HG02588 (cell line): ENCODE measurements at regions not wholly inside any gene's neighbourhood (a gene's known extent, or its start where the extent isn't known, plus 50 kb on each side); places are given as distances from the start of the nearest gene placed in this dataset.
"Not testable (repeated sequence)": the region's sequence is repeated elsewhere in the genome, so short reads cannot be mapped to it uniquely, and the experiment has no call there.

Experiments
- ATAC-seq: cut with Tn5 transposase; IDR thresholded peaks from one replicate; pipeline ENCODE4 v1.9.1; 2021; ENCODE audit warnings: mild to moderate bottlenecking, moderate library complexity; ENCODE audit not compliant: unreplicated experiment

DNA sequence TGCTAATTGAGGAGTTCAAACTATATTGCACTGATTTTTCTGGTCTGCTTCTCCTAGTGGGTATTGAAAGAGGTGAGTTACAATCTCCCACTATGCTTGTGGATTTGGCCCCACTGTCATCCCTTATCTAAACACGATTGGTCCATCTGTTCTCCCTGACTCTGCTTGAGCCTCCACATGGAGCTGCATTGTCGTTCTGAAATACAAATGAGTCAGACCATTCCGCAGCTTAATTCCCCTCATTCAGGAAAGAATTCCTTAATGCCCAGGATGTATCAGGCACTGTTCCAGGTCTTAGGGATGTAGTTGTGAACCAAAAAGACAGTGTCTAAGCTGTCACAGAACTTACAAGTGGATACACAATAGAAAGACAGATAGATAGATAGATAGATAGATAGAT lies 461.9 kb downstream of the QKI start:
- no peak for ATAC-seq

DNA sequence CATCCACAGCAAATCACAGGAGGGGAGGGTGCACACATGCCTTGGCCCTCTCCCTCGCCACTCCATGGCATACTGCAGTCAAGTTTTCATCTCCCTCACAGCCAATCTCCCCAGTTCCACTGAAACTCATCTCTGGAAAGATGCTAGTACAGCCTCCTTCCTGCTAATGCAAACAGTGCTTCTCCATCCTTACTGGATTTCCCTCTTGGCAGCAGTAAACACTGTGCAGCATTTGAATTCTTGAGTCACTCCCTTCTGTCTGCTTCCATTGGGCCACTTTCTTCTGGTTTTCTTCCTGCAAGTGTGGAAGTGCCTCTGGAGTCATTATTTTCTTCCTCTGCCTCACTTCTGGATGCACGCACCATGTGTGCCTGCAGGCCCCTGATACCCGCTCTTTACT lies 460.3 kb downstream of the QKI start:
- ATAC-seq = no peak

DNA sequence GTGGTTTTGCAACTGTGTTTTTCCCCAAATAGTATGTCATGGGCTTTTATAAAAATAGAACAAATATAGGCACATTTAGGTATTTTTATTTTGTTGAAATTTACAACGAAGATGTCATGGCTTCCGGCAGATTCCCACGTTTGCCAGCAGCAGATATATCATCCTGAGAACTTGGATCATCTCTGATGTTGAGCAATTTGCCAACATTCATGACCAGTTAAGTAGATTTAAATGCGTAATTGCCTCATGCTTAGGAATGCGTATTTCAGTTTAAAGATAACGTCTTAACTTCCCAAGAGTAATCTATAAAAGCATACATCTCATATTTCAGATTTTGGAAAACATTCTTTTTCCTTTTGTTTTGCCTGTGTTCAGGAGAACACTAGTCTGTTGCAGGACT lies 457.8 kb downstream of the QKI start:
- ATAC-seq = no peak

DNA sequence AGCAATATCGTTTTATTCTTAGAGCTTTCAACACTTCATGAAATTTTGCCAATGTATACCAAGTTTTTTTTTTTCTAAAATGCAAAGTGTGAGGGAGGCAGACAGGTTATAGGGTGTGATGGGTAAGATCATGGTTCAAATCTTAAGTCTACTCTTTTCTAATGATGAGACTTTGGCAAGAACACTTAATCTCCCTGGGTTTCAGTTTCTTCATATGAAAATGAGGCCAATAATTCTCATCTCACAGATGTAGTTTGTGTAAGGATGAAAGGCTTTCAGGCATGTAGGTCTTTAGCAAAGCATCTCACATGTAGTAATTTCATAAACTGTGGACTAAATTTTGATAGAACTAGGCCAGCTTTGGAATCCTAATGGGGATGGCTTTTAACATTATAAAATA lies 457.1 kb downstream of the QKI start:
- no peak for ATAC-seq

DNA sequence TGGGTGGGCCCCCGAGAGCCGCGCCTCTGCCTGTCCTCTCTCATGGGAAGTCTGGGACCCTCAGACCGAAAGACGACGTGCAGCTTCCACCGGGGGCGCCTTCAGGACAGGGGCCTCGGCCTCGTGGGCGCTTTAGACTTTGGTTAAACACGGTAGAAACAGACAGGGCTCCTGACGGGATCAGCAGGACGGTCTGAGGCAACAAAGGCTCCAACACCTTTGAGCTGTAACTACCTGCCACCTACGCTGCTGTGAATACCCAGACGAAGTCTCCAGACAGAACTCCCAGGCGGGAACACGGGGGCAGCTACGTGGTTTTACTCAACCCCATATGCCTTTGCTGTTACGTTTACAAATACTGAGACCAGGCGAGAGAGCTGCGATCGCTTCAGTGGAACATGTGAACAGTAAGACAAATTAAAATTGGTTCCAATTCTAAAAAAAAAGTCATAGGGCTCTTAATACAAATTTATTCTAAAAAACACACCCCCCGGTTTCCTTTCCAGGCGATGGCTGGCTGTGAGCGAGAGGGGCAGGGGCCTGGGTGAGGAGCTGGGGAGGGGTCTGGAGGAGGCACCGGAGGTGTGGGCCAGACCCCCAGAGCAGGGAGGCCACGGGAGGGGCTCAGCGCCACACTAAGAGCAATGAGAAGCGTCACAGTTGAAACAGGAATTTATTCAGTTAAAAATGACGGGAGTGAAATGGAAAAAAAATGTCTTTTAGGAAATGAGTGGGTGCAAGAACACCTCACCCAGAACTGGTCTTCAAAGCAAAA lies 453.2 kb downstream of the QKI start:
- no peak for ATAC-seq

DNA sequence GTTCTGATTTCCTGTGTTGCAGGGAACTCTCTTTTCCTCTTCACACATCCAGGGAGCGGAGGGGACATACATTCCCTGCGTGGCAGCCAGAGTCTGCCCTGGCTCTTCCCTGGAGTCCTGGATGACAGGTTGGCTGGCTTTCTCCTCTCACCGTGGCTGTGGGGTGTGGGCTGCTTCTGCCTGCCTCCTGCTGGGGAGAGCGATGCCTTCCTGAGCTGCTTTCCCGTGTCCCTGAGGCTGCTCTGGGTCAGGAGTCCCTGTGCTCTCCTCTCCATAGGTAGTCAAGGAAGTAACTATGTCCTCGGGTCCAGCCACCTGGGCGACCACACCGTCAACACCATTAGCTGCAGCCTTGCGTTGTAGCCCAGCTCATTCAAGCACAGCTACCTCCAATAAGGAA lies 451.7 kb downstream of the QKI start:
- ATAC-seq = no peak

DNA sequence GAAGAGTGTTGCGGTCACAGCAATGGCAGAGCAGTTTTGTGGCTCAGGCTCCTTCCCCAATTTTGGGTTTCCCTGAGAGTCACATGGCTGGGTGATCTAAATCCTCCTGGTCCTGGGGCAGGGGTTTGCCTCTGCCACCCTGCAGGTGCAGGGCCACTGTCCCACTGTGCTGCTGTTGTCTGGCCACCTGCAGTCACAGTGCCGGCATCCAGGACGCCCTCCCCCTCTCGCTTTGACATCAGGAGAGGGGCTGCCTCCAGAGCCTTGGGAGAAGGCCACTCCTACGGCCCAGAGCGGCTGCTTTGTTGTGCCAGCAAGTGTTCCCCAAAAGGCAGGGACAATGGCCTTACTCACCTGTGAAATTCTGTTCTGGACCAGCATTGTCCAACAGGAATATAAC lies 449.0 kb downstream of the QKI start:
- no peak for ATAC-seq

DNA sequence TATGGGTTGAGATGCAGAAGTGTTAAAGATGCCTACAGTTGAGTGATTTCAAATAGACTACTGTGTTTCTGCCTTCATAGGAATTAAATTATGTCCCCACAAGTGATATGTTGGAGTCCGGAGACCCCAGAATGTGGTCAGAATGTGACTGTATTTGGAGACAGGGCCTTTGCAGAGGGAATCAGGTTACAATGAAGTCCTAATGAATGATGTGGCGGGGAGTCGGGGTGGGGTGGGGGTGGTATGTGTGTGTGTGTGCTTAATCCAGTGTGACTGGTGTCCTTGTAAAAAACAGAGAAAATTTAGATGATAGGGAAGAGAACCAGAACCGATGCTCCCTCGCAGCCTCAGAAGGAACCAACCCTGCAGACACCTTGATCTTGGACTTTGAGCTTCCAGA lies 448.2 kb downstream of the QKI start:
- no peak for ATAC-seq

DNA sequence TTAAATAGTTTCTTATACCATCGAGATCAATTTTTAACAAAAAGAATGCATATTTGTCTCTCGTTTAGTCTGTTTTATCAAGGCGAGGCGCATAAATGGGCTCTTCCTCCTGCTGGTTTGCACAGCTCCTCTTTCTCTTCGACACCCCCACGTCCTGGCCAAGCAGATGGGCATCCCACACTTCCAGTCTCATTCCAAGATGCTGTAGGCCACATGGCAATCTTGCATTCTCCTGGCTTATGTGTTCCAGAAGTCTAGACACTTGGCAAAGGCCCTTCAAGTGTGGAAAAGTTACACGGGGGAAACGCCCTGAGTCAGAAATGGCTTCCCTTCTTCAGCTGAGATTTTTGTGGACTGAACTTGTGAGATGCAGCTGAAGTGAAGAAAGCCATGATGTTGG lies 447.1 kb downstream of the QKI start:
- no peak for ATAC-seq

DNA sequence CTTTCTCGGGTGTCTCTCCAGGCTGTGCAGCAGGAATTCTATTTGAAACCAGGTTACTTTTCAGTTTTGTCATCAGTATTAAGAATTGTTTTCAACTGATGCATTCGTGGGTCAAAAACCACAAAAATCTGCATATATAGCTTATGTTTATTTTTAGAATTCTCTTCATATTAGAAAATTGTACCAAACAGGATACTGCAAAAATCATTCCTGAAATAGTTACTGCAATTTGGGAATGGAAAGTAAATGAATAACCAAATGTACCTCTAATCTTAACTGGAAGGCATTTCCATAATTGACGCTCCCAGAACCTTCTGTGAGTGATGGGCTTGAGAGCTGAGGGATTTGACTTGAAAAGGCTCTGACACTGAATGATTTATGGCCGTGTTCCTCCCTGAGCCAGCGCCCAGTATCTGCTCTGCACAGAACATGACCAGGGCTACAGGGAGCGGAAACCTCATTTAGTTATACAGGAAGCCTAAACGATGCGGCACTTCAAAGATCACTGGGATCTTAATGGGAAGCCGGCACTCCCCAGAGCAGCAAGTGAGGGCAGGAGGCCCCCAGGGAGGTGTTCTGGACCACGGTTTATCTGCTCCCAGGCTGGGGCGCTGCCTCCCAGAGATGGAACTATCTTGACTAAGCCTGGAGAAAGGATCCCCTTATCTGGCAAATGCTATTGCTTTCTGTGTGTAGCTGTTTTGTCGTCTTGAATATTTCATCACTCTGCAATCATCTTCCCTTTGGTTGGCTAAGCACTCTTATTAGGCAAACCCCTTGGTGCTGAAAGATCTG lies 446.0 kb downstream of the QKI start:
- ATAC-seq = no peak

DNA sequence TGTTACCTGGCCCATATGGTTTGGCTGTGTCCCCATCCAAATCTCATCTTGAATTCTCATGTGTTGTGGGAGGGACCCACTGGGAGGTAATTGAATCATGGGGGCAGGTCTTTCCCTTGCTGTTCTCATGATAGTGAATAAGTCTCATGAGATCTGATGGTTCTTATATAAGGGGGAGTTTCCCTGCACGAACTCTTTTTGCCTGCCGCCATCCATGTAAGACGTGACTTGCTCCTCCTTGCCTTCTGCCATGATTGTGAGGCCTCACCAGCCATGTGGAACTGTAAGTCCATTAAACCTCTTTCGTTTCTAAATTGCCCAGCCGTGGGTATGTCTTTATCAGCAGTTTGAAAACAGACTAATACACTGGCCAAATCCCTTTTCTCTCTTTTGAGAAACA lies 444.4 kb downstream of the QKI start:
- not testable (repeated sequence) for ATAC-seq

DNA sequence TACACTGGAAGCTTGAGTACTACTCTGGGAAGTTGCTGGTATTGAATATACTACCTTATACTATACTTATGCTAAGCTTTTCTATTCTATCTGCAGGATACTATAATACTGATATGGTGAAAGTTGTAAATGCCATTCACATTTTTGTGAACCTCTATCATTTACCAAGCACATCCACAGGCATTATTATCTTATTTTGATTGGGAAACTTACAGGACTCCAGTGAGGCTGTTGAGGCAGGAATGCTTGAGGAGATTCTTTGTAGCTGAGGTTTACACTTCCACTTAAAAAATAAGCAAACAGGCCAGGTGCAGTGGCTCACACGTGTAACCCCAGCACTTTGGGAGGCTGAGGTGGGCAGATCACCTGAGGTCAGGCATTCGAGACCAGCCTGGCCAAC lies 442.9 kb downstream of the QKI start:
- ATAC-seq = no peak

DNA sequence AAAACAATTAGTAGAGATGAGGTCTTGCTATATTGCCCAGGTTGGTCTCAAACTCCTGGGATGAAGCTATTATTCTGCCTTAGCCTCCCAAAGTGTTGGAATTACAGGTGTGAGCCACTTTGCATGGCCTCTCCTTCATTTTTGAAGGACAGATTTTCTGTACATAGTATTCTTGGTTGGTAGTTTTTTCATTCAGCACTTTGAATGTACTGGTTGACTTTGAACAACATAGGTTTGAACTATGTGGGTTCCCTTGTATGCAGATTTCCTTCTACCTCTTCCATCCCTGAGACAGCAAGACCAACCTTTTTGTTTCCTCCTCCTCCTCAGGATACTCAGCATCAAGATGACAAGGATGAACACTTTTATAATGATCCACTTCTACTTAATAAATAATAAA lies 436.4 kb downstream of the QKI start:
- ATAC-seq = no peak

DNA sequence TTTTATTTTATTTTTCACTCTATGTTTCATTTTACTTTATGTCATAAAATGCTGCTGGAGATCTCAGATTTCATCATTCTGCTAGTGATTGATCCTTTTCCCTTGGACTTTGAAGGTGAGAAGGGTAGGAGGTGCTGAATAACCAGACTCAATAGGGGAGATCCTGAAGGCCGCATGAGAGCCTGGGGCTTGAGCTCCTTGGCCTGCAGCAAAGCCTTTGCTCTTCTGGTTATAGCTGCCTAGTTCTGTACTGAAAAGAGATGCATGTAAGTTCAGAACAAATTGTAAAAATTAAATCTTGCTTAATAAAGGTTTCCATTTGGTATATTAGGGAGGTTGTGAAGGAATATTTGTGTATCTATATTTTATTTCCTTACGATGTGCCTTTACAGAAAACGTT lies 430.2 kb downstream of the QKI start:
- ATAC-seq = no peak

DNA sequence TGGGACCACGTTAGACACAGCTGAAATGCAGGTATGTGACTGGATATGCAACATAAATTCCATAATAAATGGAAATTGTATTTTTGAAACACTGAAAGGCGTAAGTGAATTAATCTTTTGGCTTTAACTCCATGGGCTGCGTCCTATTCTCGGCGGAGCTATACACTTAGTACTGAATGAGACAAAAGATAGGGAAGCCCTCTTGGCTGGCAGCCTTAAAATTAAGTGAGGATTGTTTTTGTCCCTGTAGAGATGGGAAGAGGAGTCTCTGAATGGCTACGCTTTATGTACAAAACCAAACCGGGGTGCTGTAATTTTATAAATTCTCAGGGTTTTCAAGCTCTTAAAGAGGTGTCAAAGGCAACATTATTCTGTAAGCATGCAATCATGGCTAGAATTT lies 429.8 kb downstream of the QKI start:
- no peak for ATAC-seq

DNA sequence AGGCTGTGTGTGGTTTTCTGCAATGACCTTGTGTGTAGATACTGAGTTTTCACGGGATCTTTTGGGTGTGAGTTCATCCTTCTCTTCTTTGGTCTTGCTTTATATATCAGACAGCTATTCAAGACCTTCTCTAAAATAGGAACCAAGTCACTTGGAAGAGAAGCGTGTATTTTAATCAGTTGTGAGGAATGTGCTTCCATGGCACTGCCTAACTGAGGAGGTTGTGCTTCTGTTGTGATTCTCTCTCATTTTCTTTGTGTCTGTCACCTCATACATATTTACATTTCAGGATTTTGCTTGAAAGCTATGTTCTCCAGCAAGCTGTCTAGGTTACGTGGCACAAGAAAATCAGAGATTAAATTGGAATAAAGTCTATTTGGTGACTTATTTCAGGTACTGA lies 428.7 kb downstream of the QKI start:
- ATAC-seq = no peak

DNA sequence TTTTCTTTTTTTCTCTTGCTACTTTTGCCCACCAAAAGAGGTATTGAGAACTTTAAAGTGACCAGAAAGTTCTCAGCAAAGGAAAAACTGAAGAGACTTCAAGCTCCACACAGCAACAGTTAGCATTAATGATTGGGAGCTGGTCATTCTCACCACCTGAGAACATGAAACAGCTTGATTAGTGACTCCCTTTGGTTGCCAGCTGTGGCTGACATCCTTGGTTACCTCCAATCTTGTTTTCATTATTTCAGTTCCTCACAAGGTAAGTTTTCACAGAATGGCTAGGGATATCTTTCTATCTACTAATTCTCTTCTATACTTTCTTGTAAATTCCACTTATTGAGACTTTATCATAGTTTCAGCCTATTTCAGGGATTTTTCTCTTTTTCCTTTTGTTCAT lies 427.9 kb downstream of the QKI start:
- ATAC-seq = no peak

DNA sequence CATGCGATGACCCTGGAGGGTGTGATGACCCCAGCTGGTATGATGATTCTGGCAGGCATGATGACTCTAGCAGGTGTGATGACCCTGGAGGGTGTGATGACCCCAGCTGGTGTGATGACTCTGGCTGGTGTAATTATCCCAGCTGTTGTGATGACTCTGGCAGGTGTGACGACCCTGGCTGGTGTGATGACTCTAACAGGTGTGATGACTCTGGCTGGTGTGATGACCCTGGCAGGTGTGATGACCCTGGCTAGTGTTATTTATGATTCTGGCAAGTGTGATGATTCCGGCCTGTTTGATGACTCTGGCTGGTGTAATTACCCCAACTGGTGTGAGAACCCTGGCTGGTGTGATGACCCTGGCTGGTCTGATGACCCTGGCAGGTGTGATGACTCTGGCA lies 427.2 kb downstream of the QKI start:
- ATAC-seq = no peak

DNA sequence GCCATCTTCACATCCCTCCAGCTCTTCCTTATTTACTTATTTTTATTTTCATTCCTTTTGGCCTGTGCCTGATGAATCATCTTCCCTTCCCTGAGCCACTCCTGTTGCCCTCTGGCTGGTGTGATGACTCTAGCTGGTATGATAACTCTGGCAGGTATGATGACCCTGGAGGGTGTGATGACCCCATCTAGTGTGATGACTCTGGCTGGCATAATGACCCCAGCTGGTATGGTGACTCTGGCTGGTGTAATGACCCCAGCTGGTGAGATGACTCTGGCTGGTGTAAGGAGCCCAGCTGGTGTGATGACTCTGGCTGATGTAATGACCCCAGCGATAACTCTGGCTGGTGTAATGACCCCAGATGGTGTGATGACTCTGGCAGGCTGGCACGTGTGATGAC lies 426.8 kb downstream of the QKI start:
- no peak for ATAC-seq

DNA sequence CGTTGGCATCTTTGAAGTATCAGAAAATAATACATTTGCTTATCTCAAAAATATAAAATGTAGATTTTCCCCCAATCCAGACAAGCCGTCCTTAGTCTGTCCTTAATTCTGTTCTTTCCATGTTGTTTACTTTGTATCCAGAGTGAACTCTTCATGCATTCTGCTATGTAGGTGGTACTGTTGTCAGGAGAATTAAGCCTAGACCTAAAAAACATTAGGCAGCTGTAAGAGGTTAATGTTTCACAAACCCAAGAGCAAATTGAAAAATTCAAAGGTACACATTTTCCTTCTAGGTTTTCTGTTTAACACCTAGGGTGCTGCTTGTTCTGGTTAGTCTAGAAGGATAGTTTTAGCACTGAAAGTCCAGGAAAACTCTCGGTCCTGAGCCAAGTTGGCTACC lies 426.4 kb downstream of the QKI start:
- ATAC-seq = no peak

DNA sequence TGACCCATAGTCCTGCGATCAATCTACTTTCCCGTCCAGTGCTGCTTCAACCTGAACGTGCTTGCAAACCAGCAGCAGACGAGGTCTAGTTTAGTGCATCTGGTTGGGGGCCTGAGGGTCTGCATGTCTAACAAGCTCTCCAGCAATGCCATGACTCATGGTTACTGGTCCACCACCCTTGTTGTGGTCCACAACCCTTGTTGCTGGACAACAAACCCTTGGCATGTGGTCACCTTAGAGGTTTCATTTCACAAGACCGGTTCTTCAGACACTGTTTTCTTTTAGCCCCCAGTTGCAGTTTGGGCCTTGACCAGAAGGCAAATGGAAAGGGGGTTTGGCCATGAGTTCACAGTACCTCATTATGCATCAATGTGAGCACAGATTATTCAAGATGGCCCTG lies 424.8 kb downstream of the QKI start:
- no peak for ATAC-seq

DNA sequence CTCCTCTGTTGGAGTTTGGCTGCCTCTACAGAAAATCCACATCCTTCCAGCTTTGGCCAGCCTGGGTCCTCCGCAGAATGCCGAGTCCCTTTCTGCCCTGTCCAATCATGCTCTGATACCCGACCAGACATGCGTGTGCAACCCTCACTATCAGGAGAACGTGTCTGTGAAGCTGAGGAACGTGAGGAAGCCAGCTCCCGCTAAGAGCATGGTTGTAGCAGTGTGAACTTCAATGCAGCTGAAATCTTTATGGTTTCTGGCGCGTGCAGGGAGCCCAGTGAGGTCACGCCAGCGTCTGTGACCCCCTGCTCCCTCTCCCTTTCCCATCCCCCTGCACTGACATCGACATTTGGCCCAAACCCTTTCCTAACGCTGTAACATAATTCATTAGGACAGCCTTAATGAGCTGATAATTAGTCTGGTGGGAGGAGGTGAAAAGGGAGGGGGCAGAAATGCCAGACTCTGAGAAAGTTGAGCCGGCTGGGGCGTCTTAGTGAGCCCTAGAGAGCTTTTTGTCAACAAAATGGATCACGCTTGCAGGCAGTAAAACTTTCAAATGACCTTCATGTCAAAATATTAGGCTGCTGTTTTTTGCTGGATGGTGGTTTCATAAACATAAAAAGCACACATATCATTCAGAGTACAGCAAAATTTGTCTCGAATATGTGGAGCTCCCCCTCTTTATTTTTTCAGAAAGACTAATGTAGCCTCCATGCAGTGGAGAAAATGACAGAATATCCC lies 423.3 kb downstream of the QKI start:
- no peak for ATAC-seq
